Prostate gland (tissue), 2 donors: ENCODE measurements at regions not wholly inside any gene's neighbourhood (a gene's known extent, or its start where the extent isn't known, plus 50 kb on each side); places are given as distances from the start of the nearest gene placed in this dataset.
"Not testable (repeated sequence)": the region's sequence is repeated elsewhere in the genome, so short reads cannot be mapped to it uniquely, and the experiment has no call there.

ENCODE experiments used
- POLR2A ChIP-seq: fragments of 450-650 bp; IDR thresholded peaks from one replicate; pipeline ENCODE4 v1.6.1; 2016; ENCODE audit warnings: antibody characterized with exemption, mild to moderate bottlenecking
- POLR2AphosphoS5 ChIP-seq: sonication (generic); formaldehyde crosslinking; IDR thresholded peaks from one replicate; pipeline ENCODE4 v1.6.1; 2017; ENCODE audit warnings: antibody characterized with exemption
- TF ChIP-seq, protein P1 (sequence below), 4 experiments: fragments of 200-600 bp in 2 of 4; fragments of 450-650 bp in 2 of 4; sonication (generic) in 2 of 4; IDR thresholded peaks; 1 replicate in 3 of 4; 2 replicates in 1 of 4; pipeline ENCODE4 v1.5.1; 2016 to 2019; ENCODE audit warnings: antibody characterized with exemption in 4 of 4, mild to moderate bottlenecking in 2 of 4, moderate library complexity in 2 of 4

DNA sequence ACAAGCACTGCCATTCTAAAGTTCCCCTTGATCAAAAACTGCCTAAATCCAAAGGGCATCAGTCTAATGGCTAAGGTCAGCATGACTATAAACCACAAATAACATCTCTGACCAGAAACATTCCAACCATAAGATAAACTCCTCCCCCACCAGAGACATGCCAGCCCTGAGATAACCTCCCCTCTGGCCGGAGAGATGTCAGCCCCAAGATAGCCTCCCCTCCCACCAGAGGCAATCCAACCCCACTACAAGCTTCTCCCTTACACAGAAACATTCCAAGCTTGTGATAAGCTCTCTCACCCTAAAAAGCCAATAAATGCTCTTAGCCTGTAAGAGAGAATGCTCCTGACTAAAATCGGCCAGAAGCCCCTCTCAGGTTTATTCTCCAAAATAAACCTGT lies 267.0 kb upstream of the POU1F1 start:
- TF ChIP-seq, protein P1, sequence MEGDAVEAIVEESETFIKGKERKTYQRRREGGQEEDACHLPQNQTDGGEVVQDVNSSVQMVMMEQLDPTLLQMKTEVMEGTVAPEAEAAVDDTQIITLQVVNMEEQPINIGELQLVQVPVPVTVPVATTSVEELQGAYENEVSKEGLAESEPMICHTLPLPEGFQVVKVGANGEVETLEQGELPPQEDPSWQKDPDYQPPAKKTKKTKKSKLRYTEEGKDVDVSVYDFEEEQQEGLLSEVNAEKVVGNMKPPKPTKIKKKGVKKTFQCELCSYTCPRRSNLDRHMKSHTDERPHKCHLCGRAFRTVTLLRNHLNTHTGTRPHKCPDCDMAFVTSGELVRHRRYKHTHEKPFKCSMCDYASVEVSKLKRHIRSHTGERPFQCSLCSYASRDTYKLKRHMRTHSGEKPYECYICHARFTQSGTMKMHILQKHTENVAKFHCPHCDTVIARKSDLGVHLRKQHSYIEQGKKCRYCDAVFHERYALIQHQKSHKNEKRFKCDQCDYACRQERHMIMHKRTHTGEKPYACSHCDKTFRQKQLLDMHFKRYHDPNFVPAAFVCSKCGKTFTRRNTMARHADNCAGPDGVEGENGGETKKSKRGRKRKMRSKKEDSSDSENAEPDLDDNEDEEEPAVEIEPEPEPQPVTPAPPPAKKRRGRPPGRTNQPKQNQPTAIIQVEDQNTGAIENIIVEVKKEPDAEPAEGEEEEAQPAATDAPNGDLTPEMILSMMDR (IDR thresholded peaks at IDR 0.05), result not testable (repeated sequence)
- TF ChIP-seq POLR2A, POLR2AphosphoS5: not testable (repeated sequence)
